SK-N-SH treated with all-trans-retinoic acid at 6 μM for 48 hours (cell line): ENCODE measurements at regions not wholly inside any gene's neighbourhood (a gene's known extent, or its start where the extent isn't known, plus 50 kb on each side); places are given as distances from the start of the nearest gene placed in this dataset.
"Not testable (repeated sequence)": the region's sequence is repeated elsewhere in the genome, so short reads cannot be mapped to it uniquely, and the experiment has no call there.

Source experiments
- ATAC-seq: fragments of 200-7000 bp; cut with Tn5 transposase; 3 replicates; pipeline ENCODE4 v1.9.1; 2020; ENCODE audit warnings: mild to moderate bottlenecking, moderate library complexity
- ARNTL ChIP-seq: fragments of 450-650 bp; formaldehyde crosslinking; IDR thresholded peaks from 2 replicates; pipeline ENCODE4 v1.5.0; 2020; ENCODE audit warnings: low read depth, mild to moderate bottlenecking, moderate library complexity, borderline replicate concordance
- BACH2 ChIP-seq: fragments of 250-450 bp; sonication (Bioruptor Pico); IDR thresholded peaks from 2 replicates; pipeline ENCODE4 v1.9.0; 2021; ENCODE audit warnings: mild to moderate bottlenecking, borderline replicate concordance
- ESRRG ChIP-seq: fragments of 250-450 bp; sonication (Bioruptor Pico); IDR thresholded peaks from 2 replicates; pipeline ENCODE4 v1.6.1; 2021; ENCODE audit warnings: mild to moderate bottlenecking
- GLIS3 ChIP-seq: fragments of 250-450 bp; sonication (Bioruptor Pico); IDR thresholded peaks from 2 replicates; pipeline ENCODE4 v1.5.0; 2020; ENCODE audit warnings: mild to moderate bottlenecking, moderate library complexity
- ISL1 ChIP-seq: fragments of 250-450 bp; sonication (Bioruptor Pico); IDR thresholded peaks from 2 replicates; pipeline ENCODE4 v2.1.2; 2022; ENCODE audit warnings: mild to moderate bottlenecking, moderate library complexity
- PPARA ChIP-seq: fragments of 250-450 bp; sonication (Bioruptor Pico); IDR thresholded peaks from 2 replicates; pipeline ENCODE4 v1.5.0; 2020; ENCODE audit warnings: mild to moderate bottlenecking, borderline replicate concordance
- RARB ChIP-seq: fragments of 250-450 bp; sonication (Bioruptor Pico); IDR thresholded peaks from 2 replicates; pipeline ENCODE4 v1.8.0; 2021; ENCODE audit warnings: mild to moderate bottlenecking, moderate library complexity
- SNAI2 ChIP-seq: fragments of 250-450 bp; sonication (Bioruptor Pico); IDR thresholded peaks from 2 replicates; pipeline ENCODE4 v1.5.0; 2020; ENCODE audit warnings: mild to moderate bottlenecking, moderate library complexity
- TOX ChIP-seq: fragments of 250-450 bp; sonication (Bioruptor Pico); IDR thresholded peaks from 2 replicates; pipeline ENCODE4 v1.8.0; 2021; ENCODE audit warnings: mild to moderate bottlenecking, moderate library complexity, borderline replicate concordance
- ZC3H10 ChIP-seq: fragments of 250-450 bp; sonication (Bioruptor Pico); IDR thresholded peaks from 2 replicates; pipeline ENCODE4 v1.5.1; 2021; ENCODE audit warnings: mild to moderate bottlenecking, moderate library complexity
- ZFP3 ChIP-seq: fragments of 250-450 bp; sonication (Bioruptor Pico); IDR thresholded peaks from 2 replicates; pipeline ENCODE4 v1.5.0; 2020; ENCODE audit warnings: mild to moderate bottlenecking, moderate library complexity
- ZFP30 ChIP-seq: fragments of 450-650 bp; formaldehyde crosslinking; IDR thresholded peaks from 2 replicates; pipeline ENCODE4 v1.5.0; 2022; ENCODE audit warnings: mild to moderate bottlenecking, moderate library complexity
- ZNF565 ChIP-seq: fragments of 450-650 bp; formaldehyde crosslinking; conservative IDR thresholded peaks from 2 replicates; pipeline ENCODE4 v1.5.0; 2020; ENCODE audit warnings: low read depth, mild to moderate bottlenecking, moderate library complexity
- ZNF70 ChIP-seq: fragments of 450-650 bp; formaldehyde crosslinking; IDR thresholded peaks from 2 replicates; pipeline ENCODE4 v1.5.0; 2020; ENCODE audit warnings: mild to moderate bottlenecking, moderate library complexity
- ZNF8 ChIP-seq: fragments of 450-650 bp; formaldehyde crosslinking; IDR thresholded peaks from 2 replicates; pipeline ENCODE4 v1.5.0; 2020; ENCODE audit warnings: mild to moderate bottlenecking, moderate library complexity
- TF ChIP-seq, protein P1 (sequence below): fragments of 250-450 bp; sonication (Bioruptor Pico); IDR thresholded peaks from 2 replicates; pipeline ENCODE4 v1.5.1; 2021; ENCODE audit warnings: mild to moderate bottlenecking, moderate library complexity
- TF ChIP-seq, protein P2 (sequence below): fragments of 250-450 bp; sonication (Bioruptor Pico); IDR thresholded peaks from 2 replicates; pipeline ENCODE4 v1.8.0; 2021; ENCODE audit warnings: low read depth, mild to moderate bottlenecking, moderate library complexity, borderline replicate concordance
- TF ChIP-seq, protein P3 (sequence below): fragments of 250-450 bp; sonication (Bioruptor Pico); IDR thresholded peaks from 2 replicates; pipeline ENCODE4 v1.5.0; 2020; ENCODE audit warnings: mild to moderate bottlenecking, moderate library complexity
- TF ChIP-seq, protein P4 (sequence below): fragments of 250-450 bp; sonication (Bioruptor Pico); IDR thresholded peaks from 2 replicates; pipeline ENCODE4 v1.8.0; 2020; ENCODE audit warnings: mild to moderate bottlenecking, moderate library complexity, borderline replicate concordance

DNA sequence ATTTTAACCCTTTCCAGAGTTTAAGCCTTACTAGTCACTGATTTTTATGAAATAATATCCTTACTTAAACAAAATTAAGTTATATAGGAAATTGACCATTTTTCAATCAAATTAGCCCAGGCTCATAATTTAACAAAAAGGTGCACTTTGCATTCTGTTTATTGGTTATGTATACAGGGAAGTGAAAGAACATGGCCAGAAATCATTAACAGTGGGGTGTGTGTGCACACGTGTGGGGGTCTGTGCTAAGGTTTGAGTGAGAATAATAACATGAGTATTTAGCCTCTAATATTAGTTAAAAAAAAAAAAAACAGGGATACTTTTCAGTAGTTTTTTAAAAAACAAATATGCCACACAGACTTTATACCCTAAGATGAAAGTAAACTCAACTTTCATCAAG is 510.5 kb upstream of the PFKP start (continued):
- TF ChIP-seq, protein P1, sequence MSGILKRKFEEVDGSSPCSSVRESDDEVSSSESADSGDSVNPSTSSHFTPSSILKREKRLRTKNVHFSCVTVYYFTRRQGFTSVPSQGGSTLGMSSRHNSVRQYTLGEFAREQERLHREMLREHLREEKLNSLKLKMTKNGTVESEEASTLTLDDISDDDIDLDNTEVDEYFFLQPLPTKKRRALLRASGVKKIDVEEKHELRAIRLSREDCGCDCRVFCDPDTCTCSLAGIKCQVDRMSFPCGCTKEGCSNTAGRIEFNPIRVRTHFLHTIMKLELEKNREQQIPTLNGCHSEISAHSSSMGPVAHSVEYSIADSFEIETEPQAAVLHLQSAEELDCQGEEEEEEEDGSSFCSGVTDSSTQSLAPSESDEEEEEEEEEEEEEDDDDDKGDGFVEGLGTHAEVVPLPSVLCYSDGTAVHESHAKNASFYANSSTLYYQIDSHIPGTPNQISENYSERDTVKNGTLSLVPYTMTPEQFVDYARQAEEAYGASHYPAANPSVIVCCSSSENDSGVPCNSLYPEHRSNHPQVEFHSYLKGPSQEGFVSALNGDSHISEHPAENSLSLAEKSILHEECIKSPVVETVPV (CRISPR knock-in tag) = no peak
- TF ChIP-seq GLIS3 = no peak
- TF ChIP-seq SNAI2 = no peak

DNA sequence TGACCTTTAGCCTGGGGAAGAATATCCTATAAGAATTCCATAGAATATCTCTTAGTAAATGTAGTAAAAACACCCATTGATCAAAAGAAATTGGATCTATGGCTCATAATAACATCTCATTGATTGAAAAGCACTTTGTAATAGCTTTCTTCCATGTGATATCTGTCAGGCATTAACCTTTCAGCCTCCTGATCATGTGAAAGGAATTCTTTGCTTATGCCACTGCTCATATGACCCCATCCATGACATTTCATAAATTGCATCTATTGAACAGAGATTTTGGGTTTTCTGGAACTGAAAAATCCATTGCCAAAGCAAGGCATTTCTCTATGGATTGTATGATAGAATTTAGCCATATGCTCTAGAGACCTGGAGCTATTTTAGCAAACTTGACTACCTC is 519.3 kb upstream of the PFKP start:
- no peak for ATAC-seq
- TF ChIP-seq ZFP3 (CRISPR knock-in tag) (no peak), ZNF70 (no peak), ZNF8 (CRISPR knock-in tag) (no peak), SNAI2 (no peak), GLIS3 (no peak), PPARA (CRISPR knock-in tag) (no peak)
- TF ChIP-seq, protein P2, sequence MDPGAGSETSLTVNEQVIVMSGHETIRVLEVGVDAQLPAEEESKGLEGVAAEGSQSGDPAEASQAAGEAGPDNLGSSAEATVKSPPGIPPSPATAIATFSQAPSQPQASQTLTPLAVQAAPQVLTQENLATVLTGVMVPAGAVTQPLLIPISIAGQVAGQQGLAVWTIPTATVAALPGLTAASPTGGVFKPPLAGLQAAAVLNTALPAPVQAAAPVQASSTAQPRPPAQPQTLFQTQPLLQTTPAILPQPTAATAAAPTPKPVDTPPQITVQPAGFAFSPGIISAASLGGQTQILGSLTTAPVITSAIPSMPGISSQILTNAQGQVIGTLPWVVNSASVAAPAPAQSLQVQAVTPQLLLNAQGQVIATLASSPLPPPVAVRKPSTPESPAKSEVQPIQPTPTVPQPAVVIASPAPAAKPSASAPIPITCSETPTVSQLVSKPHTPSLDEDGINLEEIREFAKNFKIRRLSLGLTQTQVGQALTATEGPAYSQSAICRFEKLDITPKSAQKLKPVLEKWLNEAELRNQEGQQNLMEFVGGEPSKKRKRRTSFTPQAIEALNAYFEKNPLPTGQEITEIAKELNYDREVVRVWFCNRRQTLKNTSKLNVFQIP = no peak
- TF ChIP-seq, protein P1 (CRISPR knock-in tag) = no peak

DNA sequence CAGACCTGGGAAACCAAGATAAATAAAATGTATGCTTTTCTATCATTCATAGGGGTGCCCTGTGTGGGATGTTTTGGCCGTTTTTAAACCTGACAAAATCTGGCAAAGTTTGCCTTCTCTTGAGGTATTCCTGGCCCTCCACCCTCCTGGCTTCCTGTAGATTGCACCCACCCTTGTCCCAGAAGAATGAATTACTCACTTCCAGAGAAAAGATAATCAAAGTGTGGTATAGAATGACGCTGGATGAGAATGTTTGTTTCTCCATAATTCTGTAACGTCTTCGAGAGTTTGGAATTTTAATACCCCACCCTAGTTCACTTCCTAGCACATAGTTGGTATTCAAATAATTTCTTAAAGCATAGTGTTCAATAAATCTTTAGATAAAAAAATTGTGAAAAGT is 519.7 kb upstream of the PFKP start:
- no peak for TF ChIP-seq ESRRG (CRISPR knock-in tag)
- no peak for TF ChIP-seq RARB
- TF ChIP-seq SNAI2 = no peak
- no peak for TF ChIP-seq ZNF8 (CRISPR knock-in tag)
- no peak for TF ChIP-seq ZFP3 (CRISPR knock-in tag)
- no peak for TF ChIP-seq ISL1 (CRISPR knock-in tag)
- TF ChIP-seq ARNTL (CRISPR knock-in tag) = no peak
- TF ChIP-seq, protein P3, sequence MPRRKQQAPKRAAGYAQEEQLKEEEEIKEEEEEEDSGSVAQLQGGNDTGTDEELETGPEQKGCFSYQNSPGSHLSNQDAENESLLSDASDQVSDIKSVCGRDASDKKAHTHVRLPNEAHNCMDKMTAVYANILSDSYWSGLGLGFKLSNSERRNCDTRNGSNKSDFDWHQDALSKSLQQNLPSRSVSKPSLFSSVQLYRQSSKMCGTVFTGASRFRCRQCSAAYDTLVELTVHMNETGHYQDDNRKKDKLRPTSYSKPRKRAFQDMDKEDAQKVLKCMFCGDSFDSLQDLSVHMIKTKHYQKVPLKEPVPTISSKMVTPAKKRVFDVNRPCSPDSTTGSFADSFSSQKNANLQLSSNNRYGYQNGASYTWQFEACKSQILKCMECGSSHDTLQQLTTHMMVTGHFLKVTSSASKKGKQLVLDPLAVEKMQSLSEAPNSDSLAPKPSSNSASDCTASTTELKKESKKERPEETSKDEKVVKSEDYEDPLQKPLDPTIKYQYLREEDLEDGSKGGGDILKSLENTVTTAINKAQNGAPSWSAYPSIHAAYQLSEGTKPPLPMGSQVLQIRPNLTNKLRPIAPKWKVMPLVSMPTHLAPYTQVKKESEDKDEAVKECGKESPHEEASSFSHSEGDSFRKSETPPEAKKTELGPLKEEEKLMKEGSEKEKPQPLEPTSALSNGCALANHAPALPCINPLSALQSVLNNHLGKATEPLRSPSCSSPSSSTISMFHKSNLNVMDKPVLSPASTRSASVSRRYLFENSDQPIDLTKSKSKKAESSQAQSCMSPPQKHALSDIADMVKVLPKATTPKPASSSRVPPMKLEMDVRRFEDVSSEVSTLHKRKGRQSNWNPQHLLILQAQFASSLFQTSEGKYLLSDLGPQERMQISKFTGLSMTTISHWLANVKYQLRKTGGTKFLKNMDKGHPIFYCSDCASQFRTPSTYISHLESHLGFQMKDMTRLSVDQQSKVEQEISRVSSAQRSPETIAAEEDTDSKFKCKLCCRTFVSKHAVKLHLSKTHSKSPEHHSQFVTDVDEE = no peak
- TF ChIP-seq, protein P4, sequence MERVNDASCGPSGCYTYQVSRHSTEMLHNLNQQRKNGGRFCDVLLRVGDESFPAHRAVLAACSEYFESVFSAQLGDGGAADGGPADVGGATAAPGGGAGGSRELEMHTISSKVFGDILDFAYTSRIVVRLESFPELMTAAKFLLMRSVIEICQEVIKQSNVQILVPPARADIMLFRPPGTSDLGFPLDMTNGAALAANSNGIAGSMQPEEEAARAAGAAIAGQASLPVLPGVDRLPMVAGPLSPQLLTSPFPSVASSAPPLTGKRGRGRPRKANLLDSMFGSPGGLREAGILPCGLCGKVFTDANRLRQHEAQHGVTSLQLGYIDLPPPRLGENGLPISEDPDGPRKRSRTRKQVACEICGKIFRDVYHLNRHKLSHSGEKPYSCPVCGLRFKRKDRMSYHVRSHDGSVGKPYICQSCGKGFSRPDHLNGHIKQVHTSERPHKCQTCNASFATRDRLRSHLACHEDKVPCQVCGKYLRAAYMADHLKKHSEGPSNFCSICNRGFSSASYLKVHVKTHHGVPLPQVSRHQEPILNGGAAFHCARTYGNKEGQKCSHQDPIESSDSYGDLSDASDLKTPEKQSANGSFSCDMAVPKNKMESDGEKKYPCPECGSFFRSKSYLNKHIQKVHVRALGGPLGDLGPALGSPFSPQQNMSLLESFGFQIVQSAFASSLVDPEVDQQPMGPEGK (CRISPR knock-in tag) = no peak
- TF ChIP-seq BACH2 (CRISPR knock-in tag) = no peak

DNA sequence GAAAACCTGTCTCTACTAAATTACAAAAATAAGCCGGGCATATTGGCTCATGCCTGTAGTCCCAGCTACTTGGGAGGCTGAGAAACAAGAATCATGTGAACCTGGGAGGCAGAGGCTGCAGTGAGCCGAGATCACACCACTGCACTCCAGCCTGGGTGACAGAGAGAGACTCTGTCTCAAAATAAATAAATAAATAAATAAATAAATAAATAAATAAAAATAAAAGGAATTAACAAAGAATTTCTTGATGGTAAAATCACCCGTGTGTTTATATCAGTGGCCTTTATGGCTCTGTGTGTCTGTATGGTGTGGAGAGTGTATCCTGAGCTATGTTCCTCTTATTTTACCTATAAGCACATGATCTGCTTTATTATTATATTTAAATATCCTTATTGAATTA is 520.5 kb upstream of the PFKP start:
- not testable (repeated sequence) for ATAC-seq

More for the DNA sequence above, 519.7 kb upstream of the PFKP start:
- no peak for ATAC-seq

DNA sequence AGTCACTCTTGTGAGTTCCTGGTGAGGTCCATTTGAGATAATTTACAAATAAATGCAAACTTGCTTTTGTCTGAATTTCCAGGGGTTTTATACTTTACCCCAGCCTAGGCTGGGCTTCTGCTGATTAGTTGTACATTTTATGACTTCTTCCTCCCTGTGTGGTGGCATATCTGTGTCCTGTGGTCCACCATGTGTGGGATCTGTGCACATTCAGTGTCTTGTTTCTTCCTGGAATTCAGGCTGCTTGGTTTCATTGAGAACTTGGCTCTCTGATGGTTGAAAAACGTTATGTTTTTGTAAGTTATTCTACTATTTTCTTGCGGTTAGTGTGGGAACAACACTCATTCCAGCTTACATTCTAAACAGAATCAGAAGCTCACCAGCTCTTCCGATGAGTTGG is 523.4 kb upstream of the PFKP start:
- no peak for ATAC-seq
- TF ChIP-seq ZC3H10 = no peak
- TF ChIP-seq BACH2 (CRISPR knock-in tag) = no peak
- TF ChIP-seq ZNF565 (CRISPR knock-in tag) = no peak
- TF ChIP-seq, protein P3 = no peak
- TF ChIP-seq RARB = no peak
- no peak for TF ChIP-seq ISL1 (CRISPR knock-in tag)
- TF ChIP-seq, protein P4 (CRISPR knock-in tag) = no peak
- TF ChIP-seq ZFP30 (CRISPR knock-in tag) = no peak
- no peak for TF ChIP-seq ZNF8 (CRISPR knock-in tag)
- no peak for TF ChIP-seq PPARA (CRISPR knock-in tag)
- no peak for TF ChIP-seq TOX (CRISPR knock-in tag)
- no peak for TF ChIP-seq GLIS3
